ENCODE measurements at regions not wholly inside any gene's neighbourhood (a gene's known extent, or its start where the extent isn't known, plus 50 kb on each side); places are given as distances from the start of the nearest gene placed in this dataset.

- H2BK15ac ChIP-seq (ENCODE audit: low read depth, poor library complexity, severe bottlenecking): no peak overlapping the region
- H3K79me1 ChIP-seq (replicated peaks; ENCODE audit: low read length, poor library complexity, severe bottlenecking): no peaks in the 10 kb centered on the region
These were observed 584.0 kb downstream of the ACTL7B start for GRCh38 chr9:108271646-108272348.

GRCh38 chr9:108271236-108271635 is 584.5 kb downstream of the ACTL7B start:
- Histone ChIP-seq H4K91ac (ENCODE audit: low read length) (no peak overlapping the region), H2AK5ac (ENCODE audit: low read length, severe bottlenecking) (peak overlapping the region; percentile 76), H3K79me1 (replicated peaks; ENCODE audit: low read length, poor library complexity, severe bottlenecking) (no peaks in the 10 kb centered on the region), H3K9ac (ENCODE audit: low read length) (peak overlapping the region; percentile 93), H3K4me1 (ENCODE audit: control insufficient read depth, insufficient read depth, low read depth, low read length) (no peaks in the 10 kb centered on the region), H3K27me3 (ENCODE audit: control insufficient read depth in 1 of 2, insufficient read depth in 1 of 2, low read length in 2 of 2) (peaks cover 0 to 7% of the 10 kb centered on the region in 2 experiments), H3K27ac (ENCODE audit: low read length, poor library complexity, severe bottlenecking) (no peak overlapping the region), H3K23ac (ENCODE audit: low read length in 2 of 2) (no peak overlapping the region), H2AFZ (ENCODE audit: low read depth, low read length) (no peak overlapping the region), H3K4ac (ENCODE audit: low read depth in 1 of 2, low read length in 2 of 2) (no peak overlapping the region), H3K9me3 (ENCODE audit: control insufficient read depth, low read length) (no peaks in the 10 kb centered on the region), H2BK15ac (ENCODE audit: low read depth, poor library complexity, severe bottlenecking) (peak overlapping the region; percentile 4), H4K8ac (ENCODE audit: low read length) (no peak overlapping the region), H3K4me3 (ENCODE audit: insufficient read depth in 1 of 2, low read depth in 1 of 2, low read length in 2 of 2) (no peak overlapping the region), H2BK12ac (ENCODE audit: low read length in 2 of 2) (peak overlapping the region; percentile 21 to 41), H2BK120ac (ENCODE audit: low read depth, low read length) (no peak overlapping the region), H3K36me3 (ENCODE audit: control insufficient read depth in 1 of 2, insufficient read depth in 2 of 2, low read depth in 1 of 2, low read length in 2 of 2) (no peaks in the 10 kb centered on the region), H3K18ac (ENCODE audit: low read depth in 1 of 2, low read length in 2 of 2) (no peak overlapping the region), H3K4me2 (ENCODE audit: low read length, poor library complexity, severe bottlenecking) (no peak overlapping the region), H2BK5ac (ENCODE audit: low read depth, low read length, poor library complexity, severe bottlenecking) (no peak overlapping the region), H3K14ac (ENCODE audit: low read length in 2 of 2) (no peak overlapping the region)
- no peak for DNase-seq
- WGBS: 96% methylated on average over 4 of the region's 7 CpGs

More at GRCh38 chr9:108271646-108272348, 584.0 kb downstream of the ACTL7B start:
- Histone ChIP-seq H3K4me2 (ENCODE audit: low read length, poor library complexity, severe bottlenecking) (peak overlapping the region; percentile 46), H3K27me3 (ENCODE audit: control insufficient read depth in 1 of 2, insufficient read depth in 1 of 2, low read length in 2 of 2) (peaks cover 0 to 7% of the 10 kb centered on the region in 2 experiments), H3K27ac (ENCODE audit: low read length, poor library complexity, severe bottlenecking) (peak overlapping the region; percentile 32), H2AFZ (ENCODE audit: low read depth, low read length) (no peak overlapping the region), H3K4ac (ENCODE audit: low read depth in 1 of 2, low read length in 2 of 2) (no peak overlapping the region), H3K4me3 (ENCODE audit: insufficient read depth in 1 of 2, low read depth in 1 of 2, low read length in 2 of 2) (peak overlapping the region in 1 of 2 experiments; percentile 64), H2AK5ac (ENCODE audit: low read length, severe bottlenecking) (no peak overlapping the region), H3K14ac (ENCODE audit: low read length in 2 of 2) (no peak overlapping the region), H4K91ac (ENCODE audit: low read length) (no peak overlapping the region), H3K18ac (ENCODE audit: low read depth in 1 of 2, low read length in 2 of 2) (peak overlapping the region in 1 of 2 experiments; percentile 37), H2BK12ac (ENCODE audit: low read length in 2 of 2) (peak overlapping the region; percentile 33 to 38), H3K4me1 (ENCODE audit: control insufficient read depth, insufficient read depth, low read depth, low read length) (no peaks in the 10 kb centered on the region), H4K8ac (ENCODE audit: low read length) (no peak overlapping the region), H2BK5ac (ENCODE audit: low read depth, low read length, poor library complexity, severe bottlenecking) (no peak overlapping the region), H2BK120ac (ENCODE audit: low read depth, low read length) (no peak overlapping the region), H3K23ac (ENCODE audit: low read length in 2 of 2) (no peak overlapping the region), H3K36me3 (ENCODE audit: control insufficient read depth in 1 of 2, insufficient read depth in 2 of 2, low read depth in 1 of 2, low read length in 2 of 2) (no peaks in the 10 kb centered on the region), H3K9ac (ENCODE audit: low read length) (peak overlapping the region; percentile 93), H3K9me3 (ENCODE audit: control insufficient read depth, low read length) (no peaks in the 10 kb centered on the region)
- DNase-seq: peak; percentile 96
- 35% methylated on average over 3 of the region's 5 CpGs for WGBS

- no peak overlapping the region for H3K23ac ChIP-seq (ENCODE audit: low read length in 2 of 2)
- no peak overlapping the region for H3K27ac ChIP-seq (ENCODE audit: low read length, poor library complexity, severe bottlenecking)
- H3K18ac ChIP-seq (ENCODE audit: low read depth in 1 of 2, low read length in 2 of 2): no peak overlapping the region
- WGBS: 93% methylated on average over 3 of the region's 3 CpGs
- no peak overlapping the region for H2BK15ac ChIP-seq (ENCODE audit: low read depth, poor library complexity, severe bottlenecking)
- H3K36me3 ChIP-seq (ENCODE audit: control insufficient read depth in 1 of 2, insufficient read depth in 2 of 2, low read depth in 1 of 2, low read length in 2 of 2): no peaks in the 10 kb centered on the region
- no peaks in the 10 kb centered on the region for H3K9me3 ChIP-seq (ENCODE audit: control insufficient read depth, low read length)
- no peak overlapping the region for H2BK12ac ChIP-seq (ENCODE audit: low read length in 2 of 2)
- H3K4ac ChIP-seq (ENCODE audit: low read depth in 1 of 2, low read length in 2 of 2): no peak overlapping the region
- H3K79me1 ChIP-seq (replicated peaks; ENCODE audit: low read length, poor library complexity, severe bottlenecking): no peaks in the 10 kb centered on the region
- H4K8ac ChIP-seq (ENCODE audit: low read length): no peak overlapping the region
- H3K9ac ChIP-seq (ENCODE audit: low read length): no peak overlapping the region
- H2AK5ac ChIP-seq (ENCODE audit: low read length, severe bottlenecking): no peak overlapping the region
- H3K14ac ChIP-seq (ENCODE audit: low read length in 2 of 2): no peak overlapping the region
- H2BK120ac ChIP-seq (ENCODE audit: low read depth, low read length): no peak overlapping the region
- H3K4me2 ChIP-seq (ENCODE audit: low read length, poor library complexity, severe bottlenecking): no peak overlapping the region
- H3K4me1 ChIP-seq (ENCODE audit: control insufficient read depth, insufficient read depth, low read depth, low read length): no peaks in the 10 kb centered on the region
- no peak overlapping the region for H3K4me3 ChIP-seq (ENCODE audit: insufficient read depth in 1 of 2, low read depth in 1 of 2, low read length in 2 of 2)
- H3K27me3 ChIP-seq (ENCODE audit: control insufficient read depth in 1 of 2, insufficient read depth in 1 of 2, low read length in 2 of 2): peaks cover 0 to 7% of the 10 kb centered on the region in 2 experiments
- DNase-seq: peak; percentile 5
- H4K91ac ChIP-seq (ENCODE audit: low read length): no peak overlapping the region
- H2BK5ac ChIP-seq (ENCODE audit: low read depth, low read length, poor library complexity, severe bottlenecking): no peak overlapping the region
- H2AFZ ChIP-seq (ENCODE audit: low read depth, low read length): no peak overlapping the region
These were observed 585.2 kb downstream of the ACTL7B start for GRCh38 chr9:108270561-108270960.

- Histone ChIP-seq H3K4me2 (ENCODE audit: low read length, poor library complexity, severe bottlenecking) (no peak overlapping the region), H2BK15ac (ENCODE audit: low read depth, poor library complexity, severe bottlenecking) (peak overlapping the region; percentile 41), H3K36me3 (ENCODE audit: control insufficient read depth in 1 of 2, insufficient read depth in 2 of 2, low read depth in 1 of 2, low read length in 2 of 2) (no peaks in the 10 kb centered on the region), H3K27me3 (ENCODE audit: control insufficient read depth in 1 of 2, insufficient read depth in 1 of 2, low read length in 2 of 2) (peaks cover 0 to 7% of the 10 kb centered on the region in 2 experiments), H2BK5ac (ENCODE audit: low read depth, low read length, poor library complexity, severe bottlenecking) (no peak overlapping the region), H3K4me3 (ENCODE audit: insufficient read depth in 1 of 2, low read depth in 1 of 2, low read length in 2 of 2) (no peak overlapping the region), H3K4me1 (ENCODE audit: control insufficient read depth, insufficient read depth, low read depth, low read length) (no peaks in the 10 kb centered on the region), H4K91ac (ENCODE audit: low read length) (no peak overlapping the region), H3K9me3 (ENCODE audit: control insufficient read depth, low read length) (no peaks in the 10 kb centered on the region), H4K8ac (ENCODE audit: low read length) (no peak overlapping the region), H3K18ac (ENCODE audit: low read depth in 1 of 2, low read length in 2 of 2) (no peak overlapping the region), H3K23ac (ENCODE audit: low read length in 2 of 2) (no peak overlapping the region), H2BK12ac (ENCODE audit: low read length in 2 of 2) (no peak overlapping the region), H3K9ac (ENCODE audit: low read length) (no peak overlapping the region), H3K27ac (ENCODE audit: low read length, poor library complexity, severe bottlenecking) (no peak overlapping the region), H3K79me1 (replicated peaks; ENCODE audit: low read length, poor library complexity, severe bottlenecking) (no peaks in the 10 kb centered on the region), H3K4ac (ENCODE audit: low read depth in 1 of 2, low read length in 2 of 2) (no peak overlapping the region), H2AFZ (ENCODE audit: low read depth, low read length) (no peak overlapping the region), H2BK120ac (ENCODE audit: low read depth, low read length) (no peak overlapping the region), H3K14ac (ENCODE audit: low read length in 2 of 2) (no peak overlapping the region), H2AK5ac (ENCODE audit: low read length, severe bottlenecking) (no peak overlapping the region)
- DNase-seq: peak; percentile 40
- WGBS: 88% methylated on average over 1 of the region's 1 CpG
These were observed 585.7 kb downstream of the ACTL7B start for GRCh38 chr9:108270051-108270450.
